ENCODE measurements at regions not wholly inside any gene's neighbourhood (a gene's known extent, or its start where the extent isn't known, plus 50 kb on each side); places are given as distances from the start of the nearest gene placed in this dataset.
"Not testable (repeated sequence)": the region's sequence is repeated elsewhere in the genome, so short reads cannot be mapped to it uniquely, and the experiment has no call there.

DNA sequence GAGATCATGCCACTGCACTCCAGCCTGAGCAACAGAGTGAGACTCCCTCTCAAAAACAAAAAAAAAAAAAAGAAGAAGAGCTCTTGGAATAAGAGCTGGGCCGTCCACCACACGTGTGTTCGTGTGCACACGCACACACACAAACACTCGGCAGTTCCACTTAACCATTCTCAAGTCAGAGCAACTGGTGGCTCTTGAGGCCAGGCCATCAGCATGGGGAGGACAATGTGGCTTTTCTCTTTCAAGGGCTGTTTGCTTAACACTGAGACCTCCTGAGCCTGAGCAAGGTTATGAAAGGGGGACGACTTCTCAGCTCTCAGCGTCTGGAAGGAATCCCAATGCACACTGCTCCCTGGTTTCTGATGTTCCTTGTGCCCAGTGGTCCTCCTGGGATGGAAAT, 444.9 kb downstream of the SOX9 start:
- DNase-seq: no peak

GRCh38 chr17:72566671-72567484, 446.1 kb downstream of the SOX9 start:
- DNase-seq: no peak

GRCh38 chr17:72567774-72568173, 447.0 kb downstream of the SOX9 start:
- DNase-seq: no peak

DNA sequence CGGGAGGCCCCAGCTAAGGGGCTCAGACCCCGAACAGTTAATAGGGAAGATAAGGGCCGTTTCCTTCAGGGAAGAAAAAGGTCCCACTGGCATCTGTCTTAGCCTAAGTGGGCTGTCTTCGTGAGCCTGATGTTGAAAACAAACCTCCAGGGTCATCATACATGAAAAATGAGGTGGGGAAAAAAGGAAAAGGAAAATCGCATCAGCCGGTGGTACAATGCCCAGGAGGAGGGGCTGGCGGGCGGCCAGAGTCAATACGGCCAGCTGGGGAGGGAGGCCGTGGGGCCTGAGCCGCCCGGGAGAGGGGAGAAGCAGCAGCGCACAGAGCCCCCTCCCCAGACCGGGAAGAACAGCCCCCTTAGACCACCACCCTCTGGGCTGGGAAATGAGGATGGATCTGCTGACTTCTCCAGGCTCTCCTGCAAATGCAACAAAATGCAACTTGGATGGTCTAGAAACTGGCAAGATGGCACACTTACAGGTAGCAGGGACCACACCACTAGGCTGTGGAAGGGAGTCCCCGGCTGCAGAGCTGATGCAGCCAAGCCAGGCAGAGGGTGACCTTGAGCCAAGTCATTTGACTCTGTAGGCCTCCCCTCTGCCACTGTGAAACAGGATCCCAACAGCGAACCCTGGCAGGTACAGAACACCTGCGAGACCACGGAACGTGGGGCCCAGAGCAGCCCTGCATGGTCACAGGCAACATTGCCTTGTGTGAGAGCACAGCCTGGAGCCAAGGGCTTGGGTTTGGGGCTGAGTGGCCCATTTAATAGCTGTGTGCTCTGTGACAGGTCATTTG, 448.5 kb downstream of the SOX9 start:
- no peak for DNase-seq

GRCh38 chr17:72571813-72572396, 451.1 kb downstream of the SOX9 start:
- no peak for DNase-seq

DNA sequence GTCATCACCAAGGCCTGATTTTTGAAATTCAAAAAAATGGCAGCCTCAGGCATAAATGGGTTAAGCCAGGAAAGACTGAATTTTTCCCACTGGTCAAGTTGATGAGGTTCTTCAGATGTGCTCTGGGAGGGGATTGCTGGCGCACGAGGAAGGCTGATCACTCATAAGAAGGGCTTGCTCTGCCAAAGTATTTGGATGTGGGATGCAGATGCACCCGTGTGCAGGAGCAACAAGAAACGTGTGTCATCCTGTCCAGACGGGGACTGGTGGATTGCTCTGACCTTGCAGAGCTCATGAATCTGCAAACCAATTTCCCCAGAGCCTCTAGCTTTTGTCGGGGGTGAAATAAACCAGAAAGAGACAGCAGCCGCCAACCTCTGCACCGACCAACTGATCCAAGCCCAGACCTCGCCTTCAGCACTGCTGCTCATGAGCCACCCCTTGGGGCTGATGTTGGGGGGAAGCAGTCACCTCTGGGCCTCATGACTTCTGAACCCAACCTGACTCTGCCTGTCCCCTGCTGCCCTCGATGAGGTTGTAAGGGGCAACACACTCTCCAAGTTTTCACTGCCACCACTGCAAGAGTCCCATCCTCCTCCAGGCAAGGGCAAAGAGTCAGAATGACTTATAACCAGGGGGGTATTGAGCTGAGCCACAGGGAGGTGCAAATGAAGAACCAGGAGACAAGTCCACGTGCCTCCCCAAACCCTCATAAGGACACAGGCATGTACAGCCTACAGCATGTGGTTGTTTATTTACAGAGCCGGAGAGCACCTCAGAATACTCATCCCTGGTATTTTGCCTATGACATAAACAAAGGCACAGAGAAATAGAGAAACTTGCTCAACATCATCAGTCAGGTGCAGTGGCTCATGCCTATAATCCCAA, 452.0 kb downstream of the SOX9 start:
- no peak for DNase-seq

DNA sequence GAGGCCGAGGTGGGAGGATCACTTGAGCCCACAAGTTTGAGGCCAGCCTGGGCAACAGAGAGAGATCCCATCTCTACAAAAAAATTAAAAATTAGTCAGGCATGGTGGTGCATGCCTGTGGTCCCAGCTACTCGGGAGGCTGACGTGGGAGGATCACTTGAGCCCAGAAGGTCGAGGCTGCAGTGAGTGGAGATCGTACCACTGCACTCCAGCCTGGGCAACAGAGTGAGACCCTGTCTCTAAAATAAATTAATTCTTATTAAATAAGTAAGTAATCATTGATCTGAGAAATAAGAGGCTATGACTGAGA, 452.6 kb downstream of the SOX9 start:
- DNase-seq: not testable (repeated sequence)

- no peak for DNase-seq
Measured at GRCh38 chr17:72574675-72575510, 454.1 kb downstream of the SOX9 start.

- DNase-seq: no peak
Measured at GRCh38 chr17:72575542-72576233, 454.9 kb downstream of the SOX9 start.

GRCh38 chr17:72576289-72576759, 455.5 kb downstream of the SOX9 start:
- no peak for DNase-seq

DNA sequence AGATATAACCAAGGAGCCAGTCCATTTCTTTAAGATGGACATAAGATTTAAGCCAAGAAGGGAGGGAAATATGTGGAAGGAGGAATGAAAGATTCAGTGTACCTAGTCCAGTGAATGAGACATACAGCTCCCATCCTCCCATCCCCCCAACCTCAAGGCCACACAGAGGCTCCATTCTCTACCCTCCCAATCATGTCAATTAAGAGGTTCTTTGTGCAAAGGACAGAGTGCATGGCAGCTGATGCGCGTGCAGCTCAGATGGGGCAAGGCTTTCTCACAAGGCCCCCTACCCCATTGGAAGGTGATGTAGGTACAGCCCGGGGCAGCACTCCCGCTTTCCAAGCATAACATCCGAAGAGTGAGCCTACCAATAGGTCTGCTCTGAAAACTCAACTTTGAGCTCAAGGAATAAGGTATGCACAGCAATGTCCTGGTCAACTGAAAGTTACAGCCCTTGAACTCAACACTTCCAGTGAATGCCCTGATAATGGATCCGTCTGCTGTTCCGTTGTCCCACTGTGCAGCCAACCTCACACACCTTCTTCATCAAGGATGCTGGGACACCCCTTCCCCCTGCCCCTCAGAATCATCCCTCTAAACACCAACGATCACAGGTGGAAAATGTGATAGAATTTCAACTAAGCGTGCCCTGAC, 458.1 kb downstream of the SOX9 start:
- no peak for DNase-seq

DNA sequence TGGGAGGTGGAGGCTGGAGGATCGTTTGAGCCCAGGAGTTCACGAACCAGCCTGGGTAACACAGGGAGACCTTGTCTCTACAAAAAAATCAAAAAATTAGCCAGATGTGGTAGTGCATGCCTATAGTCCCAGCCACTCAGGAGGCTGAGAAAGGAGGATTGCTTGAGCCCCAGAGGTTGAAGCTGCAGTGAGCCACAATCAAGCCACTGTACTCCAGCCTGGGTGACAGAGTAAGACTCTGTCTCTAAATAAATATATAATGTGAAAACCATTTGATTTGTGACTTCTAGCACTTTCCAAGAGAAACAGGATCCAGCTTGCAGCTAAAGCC, 459.1 kb downstream of the SOX9 start:
- DNase-seq: no peak

DNA sequence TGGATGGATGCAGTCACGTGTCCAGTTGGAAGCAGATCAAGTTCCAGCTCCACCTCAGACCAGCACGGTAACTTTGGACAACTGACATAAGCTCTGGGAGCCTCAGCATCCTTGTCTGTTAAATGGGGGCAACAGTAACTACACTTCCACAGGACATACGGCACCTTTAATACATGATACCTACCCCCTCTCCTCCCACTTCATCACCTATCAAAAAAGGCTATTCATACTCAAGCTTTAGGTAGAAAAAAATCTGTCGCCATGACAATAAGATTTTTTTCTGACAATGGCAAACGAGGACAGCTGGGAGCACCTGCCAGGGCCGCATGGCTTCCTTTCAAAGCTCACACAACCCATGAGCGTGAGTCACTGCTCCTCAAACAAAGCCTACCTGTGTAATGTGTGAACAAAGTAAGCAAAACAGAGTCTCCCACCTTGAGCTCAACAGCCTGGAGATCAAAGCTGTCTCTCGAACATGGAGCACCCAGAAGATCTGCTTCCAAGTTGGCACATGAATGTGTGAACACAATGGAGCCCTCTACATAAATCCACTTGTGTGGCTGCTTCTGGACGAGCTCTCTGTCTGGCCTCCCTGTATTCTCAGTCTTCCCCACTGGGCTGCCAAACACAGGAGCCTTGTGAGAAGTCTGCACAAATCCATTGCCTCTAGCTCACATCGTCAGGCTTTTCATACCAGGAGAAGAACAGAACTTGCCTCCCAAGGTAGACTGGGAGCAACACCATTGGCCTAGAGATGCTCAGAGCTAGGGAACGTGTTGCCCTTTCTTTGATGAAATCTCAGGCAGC, 459.7 kb downstream of the SOX9 start:
- no peak for DNase-seq

- no peak for DNase-seq
Measured at GRCh38 chr17:72587156-72587555, 466.3 kb downstream of the SOX9 start.

- peak; percentile 19 for DNase-seq
Measured at GRCh38 chr17:72587773-72588511, 467.1 kb downstream of the SOX9 start.

DNA sequence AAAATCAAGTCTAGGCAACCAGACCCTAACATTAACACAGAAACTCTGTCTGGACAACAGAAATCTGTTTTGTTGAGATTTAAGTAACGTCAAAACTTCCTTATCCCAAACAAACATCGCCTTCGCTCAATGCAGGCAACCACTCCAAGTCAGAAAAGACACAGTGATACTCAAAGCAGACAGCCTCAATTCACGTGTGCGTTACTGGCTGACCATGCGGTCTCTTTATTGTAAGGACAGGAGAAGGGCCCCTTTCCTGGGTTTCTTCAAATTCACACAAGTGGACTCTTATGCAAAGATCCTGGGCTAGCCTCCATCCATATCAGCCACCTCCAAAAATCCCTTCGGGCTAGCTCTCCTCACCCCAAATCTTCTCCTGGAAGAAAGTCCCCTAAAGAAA, 467.7 kb downstream of the SOX9 start:
- no peak for DNase-seq

DNA sequence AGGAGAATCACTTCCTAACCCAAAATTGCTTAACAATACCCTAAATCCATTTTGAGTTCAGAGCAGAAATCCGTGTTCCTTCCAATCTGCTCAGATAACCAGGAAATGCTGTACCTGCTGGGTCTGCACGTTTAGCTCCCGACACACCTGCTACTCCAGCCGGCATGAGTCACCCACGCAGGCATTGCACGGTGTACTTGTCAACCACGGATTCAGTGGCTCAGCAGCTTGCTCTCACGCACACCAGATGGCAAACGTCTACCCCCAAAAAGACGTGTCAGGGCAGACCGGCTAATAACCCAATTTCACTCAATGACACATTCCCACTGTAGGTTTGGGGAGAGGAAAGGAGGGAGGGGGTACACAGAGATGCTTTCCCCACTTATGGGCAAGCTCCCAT, 468.1 kb downstream of the SOX9 start:
- DNase-seq: no peak

- DNase-seq: no peak
Measured at GRCh38 chr17:72590382-72590781, 469.6 kb downstream of the SOX9 start.

GRCh38 chr17:72590882-72591281, 470.1 kb downstream of the SOX9 start:
- no peak for DNase-seq
